ENCODE measurements at regions not wholly inside any gene's neighbourhood (a gene's known extent, or its start where the extent isn't known, plus 50 kb on each side); places are given as distances from the start of the nearest gene placed in this dataset.

GRCh38 chr10:118908557-118909256 is 120.8 kb upstream of the NANOS1 start:
- no peak for TF ChIP-seq CTCF (IDR thresholded peaks at IDR 0.05)
- TF ChIP-seq POLR2A (IDR thresholded peaks at IDR 0.05) = no peak

Measured in thyroid gland (tissue), 4 donors.